Adrenal gland (tissue), 5 donors: ENCODE measurements at regions not wholly inside any gene's neighbourhood (a gene's known extent, or its start where the extent isn't known, plus 50 kb on each side); places are given as distances from the start of the nearest gene placed in this dataset.

Source experiments
- POLR2A ChIP-seq, 2 donors: fragments of 450-650 bp; IDR thresholded peaks; one replicate each; pipeline ENCODE4 v1.6.1; 2017; ENCODE audit warnings: antibody characterized with exemption in 2 of 2, mild to moderate bottlenecking in 2 of 2, moderate library complexity in 1 of 2
- TF ChIP-seq, protein P1 (sequence below), 6 experiments: fragments of 450-650 bp in 4 of 6; fragments of 200-600 bp in 2 of 6; sonication (generic) in 1 of 6; IDR thresholded peaks; 1 replicate in 5 of 6; 2 replicates in 1 of 6; pipeline versions ENCODE4 v1.5.1 to v1.8.0; 2016 to 2021; ENCODE audit warnings: antibody characterized with exemption in 6 of 6, mild to moderate bottlenecking in 2 of 6, moderate library complexity in 1 of 6
- donor health status: DM: no; HTN: no; CAD: no.

DNA sequence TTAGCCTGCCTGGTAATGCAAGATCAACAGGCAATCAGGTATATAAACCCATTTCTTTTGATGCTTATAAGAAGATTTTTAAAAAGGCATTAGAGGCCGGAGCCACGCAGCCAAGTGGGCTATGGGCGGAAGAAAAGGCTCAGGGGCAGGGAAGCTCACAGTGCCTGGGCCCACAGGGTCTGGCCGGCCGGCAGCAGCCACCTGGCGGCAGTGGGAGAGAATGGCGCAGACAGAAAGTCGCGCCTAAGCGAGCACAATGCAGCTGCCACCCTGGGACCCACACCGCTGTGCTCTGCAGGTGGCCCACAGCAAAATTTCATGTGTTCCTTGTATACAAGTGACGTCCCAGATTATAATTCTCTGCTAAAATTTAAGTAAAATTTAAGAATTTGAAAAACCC, 448.6 kb upstream of the RASGRP1 start:
- TF ChIP-seq, protein P1, sequence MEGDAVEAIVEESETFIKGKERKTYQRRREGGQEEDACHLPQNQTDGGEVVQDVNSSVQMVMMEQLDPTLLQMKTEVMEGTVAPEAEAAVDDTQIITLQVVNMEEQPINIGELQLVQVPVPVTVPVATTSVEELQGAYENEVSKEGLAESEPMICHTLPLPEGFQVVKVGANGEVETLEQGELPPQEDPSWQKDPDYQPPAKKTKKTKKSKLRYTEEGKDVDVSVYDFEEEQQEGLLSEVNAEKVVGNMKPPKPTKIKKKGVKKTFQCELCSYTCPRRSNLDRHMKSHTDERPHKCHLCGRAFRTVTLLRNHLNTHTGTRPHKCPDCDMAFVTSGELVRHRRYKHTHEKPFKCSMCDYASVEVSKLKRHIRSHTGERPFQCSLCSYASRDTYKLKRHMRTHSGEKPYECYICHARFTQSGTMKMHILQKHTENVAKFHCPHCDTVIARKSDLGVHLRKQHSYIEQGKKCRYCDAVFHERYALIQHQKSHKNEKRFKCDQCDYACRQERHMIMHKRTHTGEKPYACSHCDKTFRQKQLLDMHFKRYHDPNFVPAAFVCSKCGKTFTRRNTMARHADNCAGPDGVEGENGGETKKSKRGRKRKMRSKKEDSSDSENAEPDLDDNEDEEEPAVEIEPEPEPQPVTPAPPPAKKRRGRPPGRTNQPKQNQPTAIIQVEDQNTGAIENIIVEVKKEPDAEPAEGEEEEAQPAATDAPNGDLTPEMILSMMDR (IDR thresholded peaks at IDR 0.05) = no peak
- TF ChIP-seq POLR2A (IDR thresholded peaks at IDR 0.05) = no peak
